ENCODE measurements at regions not wholly inside any gene's neighbourhood (a gene's known extent, or its start where the extent isn't known, plus 50 kb on each side); places are given as distances from the start of the nearest gene placed in this dataset.

DNA sequence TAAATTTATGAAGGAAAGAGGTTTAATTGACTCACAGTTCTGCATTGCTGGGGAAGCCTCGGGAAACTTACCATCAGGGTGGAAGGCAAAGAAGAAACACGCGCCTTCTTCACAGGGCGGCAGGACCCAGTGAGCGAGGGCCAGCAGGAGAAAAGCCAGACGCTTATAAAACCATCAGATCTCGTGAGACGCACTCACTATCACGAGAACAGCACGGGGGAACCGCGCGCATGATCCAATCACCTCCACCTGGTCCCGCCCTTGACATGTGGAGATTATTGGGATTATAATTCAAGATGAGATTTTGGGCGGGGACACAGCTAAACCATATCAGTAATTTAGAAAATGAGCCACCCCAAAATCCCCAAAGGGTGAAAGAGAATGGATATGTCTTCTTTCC, 187.1 kb downstream of the RAP2A start:
- ATAC-seq = no peak
- no peak for DNase-seq
- intact Hi-C loops (cut with micrococcal nuclease) = no loop called here

DNA sequence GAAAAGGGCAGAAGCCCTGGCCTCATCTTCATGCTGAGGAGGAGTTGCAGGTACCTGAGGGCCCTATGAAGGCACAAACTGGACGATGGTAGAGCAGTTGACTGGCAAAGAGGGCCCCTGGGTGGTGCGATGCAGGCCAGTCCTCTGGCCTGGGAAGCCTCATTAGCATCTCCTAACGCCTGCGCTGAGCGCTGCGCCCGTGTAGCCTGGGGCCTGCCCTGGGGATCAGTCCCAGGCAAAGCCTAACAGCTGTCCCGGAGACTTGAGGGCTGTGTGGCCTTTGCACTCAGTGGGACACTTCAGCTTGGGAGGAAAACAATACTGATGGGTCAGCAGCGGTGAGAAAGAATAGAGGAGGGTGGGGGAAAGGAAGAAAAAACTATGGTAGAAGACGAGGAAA, 187.7 kb downstream of the RAP2A start:
- intact Hi-C loops (cut with micrococcal nuclease) = no loop called here
- DNase-seq = no peak
- no peak for ATAC-seq

DNA sequence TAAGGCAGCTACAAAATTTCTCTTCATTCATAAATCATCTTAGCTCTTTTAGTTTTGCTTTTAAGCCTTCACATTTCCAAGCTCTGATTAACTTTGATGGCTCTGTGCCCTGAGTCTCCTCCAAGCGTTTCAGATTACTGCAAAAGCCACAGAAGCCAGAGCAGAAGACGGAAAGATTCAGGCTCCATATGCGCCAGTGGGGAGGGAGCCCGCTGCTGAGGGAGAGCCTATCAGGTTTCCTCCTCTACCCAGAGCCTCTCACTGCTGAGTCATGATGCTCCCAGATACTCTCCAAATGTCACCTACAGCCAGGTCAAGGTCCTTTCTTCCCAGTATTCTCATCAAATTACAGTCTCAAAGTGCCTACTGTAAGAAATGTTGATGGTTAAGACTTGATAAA, 193.6 kb downstream of the RAP2A start:
- DNase-seq (peak; percentile 54), ATAC-seq (peak; percentile 90)
- intact Hi-C loops (cut with micrococcal nuclease) = no loop called here

DNA sequence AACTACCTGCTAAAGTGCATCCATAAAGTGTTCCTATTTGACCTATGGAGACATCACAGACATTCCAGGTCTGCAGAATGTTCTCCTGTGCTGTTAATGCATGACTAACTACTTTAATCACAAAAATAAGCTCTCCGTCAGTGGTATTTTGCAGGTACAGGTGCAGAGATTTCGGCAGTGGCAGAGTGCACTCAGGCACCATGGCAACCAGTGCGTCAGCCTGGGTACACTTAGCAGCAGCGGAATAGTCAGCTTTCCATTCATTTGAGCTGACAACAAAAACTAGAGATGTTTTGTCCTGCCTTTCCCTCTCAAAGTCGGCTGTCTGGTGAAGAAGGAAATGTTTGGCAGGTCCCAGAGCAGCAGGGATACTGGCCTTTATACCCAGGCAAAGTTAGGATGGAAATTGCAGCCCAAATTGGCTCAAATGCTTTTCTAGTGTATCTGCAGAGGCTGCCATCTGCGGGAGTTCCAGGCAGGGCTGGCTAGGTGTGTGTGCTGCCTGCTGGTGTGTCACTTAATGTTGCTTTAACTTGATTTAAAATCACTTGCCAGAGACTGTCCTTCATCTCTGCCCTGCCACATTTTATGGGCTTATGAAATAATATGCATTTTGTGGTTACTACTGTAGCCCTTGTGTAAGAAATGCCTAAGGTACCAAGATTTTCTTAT, 195.8 kb downstream of the RAP2A start:
- DNase-seq (no peak), ATAC-seq (no peak)
- intact Hi-C loops (cut with micrococcal nuclease) = no loop called here

DNA sequence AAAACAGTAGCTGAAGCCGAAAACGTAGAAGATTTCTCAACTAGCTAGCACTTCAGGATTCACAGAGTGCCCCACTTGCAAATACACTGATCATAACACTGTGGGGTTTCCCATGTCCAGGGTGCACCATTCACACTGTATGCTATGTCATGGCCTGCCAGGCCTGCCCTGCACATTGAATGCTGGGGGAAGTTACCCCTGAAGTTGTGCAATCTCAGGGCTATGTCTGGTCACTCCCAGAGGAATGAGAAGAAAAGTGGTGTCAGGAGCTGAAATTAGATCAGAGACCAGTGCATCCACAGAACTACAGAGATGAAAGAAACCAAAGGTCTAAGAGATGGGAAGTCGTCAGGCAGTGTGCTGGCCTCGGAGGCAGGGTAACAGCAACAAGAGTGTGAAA, 196.8 kb downstream of the RAP2A start:
- no peak for ATAC-seq
- no peak for DNase-seq
- intact Hi-C loops (cut with micrococcal nuclease) = no loop called here

DNA sequence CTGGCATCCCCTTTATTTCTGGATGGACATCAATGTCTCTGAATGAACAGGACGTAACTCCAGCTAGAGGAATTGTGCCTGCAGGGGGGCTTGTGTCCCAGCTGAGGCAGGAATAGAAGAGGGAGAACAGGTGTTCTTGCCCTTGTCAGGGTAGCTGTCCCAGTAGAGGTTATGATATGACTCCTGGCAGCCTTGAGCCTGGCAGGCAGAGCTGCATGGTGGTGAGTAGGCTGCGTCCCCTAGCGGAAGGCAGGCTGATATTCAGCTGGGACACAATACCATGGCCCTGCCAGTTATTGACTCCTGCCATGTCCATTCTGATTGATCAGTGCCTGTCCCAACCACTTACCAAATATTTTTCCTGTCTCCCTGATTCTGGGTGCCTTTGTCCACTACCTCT, 197.2 kb downstream of the RAP2A start:
- ATAC-seq (no peak), DNase-seq (no peak)
- intact Hi-C loops (cut with micrococcal nuclease) = no loop called here

DNA sequence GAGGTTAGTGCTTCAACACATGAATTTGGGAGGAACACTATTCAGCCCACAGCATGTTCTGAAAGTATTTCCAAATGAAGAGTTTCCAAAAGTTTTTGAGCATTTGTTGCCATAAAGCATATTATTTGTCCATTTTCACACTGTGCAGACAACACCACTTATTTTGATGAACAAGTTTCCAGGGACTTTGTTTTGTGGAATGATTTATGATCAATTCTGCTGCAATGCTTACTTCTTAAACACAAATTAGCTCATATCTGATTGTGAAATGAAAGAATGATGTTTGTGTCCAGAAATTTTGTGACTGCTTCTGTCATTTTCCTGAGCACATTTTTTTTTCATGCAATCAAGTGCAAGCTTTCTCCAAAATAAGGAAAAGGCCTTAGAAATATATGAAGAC, 205.3 kb downstream of the RAP2A start:
- intact Hi-C loops (cut with micrococcal nuclease) = no loop called here
- ATAC-seq = no peak

DNA sequence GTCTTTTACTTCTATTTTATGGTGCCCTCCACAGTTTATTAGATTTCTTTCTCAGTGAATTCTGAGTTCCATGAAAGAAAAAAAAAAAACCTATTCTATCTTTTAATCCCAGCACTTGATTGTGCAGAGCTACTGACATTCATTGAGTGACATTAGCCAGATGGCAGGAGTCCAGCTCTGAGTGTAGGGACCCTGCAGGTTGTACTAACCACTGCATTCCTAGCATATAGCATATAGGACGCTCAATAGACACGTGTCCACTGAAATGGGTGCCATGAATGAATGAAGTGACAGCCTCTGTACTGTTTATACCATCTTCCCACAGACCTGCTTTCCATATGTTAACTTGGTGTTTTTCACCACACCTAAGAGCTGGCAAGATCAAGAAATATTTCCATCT, 206.3 kb downstream of the RAP2A start:
- intact Hi-C loops (cut with micrococcal nuclease) = no loop called here
- ATAC-seq = no peak
- no peak for DNase-seq

More for the DNA sequence above, 205.3 kb downstream of the RAP2A start:
- no peak for DNase-seq

DNA sequence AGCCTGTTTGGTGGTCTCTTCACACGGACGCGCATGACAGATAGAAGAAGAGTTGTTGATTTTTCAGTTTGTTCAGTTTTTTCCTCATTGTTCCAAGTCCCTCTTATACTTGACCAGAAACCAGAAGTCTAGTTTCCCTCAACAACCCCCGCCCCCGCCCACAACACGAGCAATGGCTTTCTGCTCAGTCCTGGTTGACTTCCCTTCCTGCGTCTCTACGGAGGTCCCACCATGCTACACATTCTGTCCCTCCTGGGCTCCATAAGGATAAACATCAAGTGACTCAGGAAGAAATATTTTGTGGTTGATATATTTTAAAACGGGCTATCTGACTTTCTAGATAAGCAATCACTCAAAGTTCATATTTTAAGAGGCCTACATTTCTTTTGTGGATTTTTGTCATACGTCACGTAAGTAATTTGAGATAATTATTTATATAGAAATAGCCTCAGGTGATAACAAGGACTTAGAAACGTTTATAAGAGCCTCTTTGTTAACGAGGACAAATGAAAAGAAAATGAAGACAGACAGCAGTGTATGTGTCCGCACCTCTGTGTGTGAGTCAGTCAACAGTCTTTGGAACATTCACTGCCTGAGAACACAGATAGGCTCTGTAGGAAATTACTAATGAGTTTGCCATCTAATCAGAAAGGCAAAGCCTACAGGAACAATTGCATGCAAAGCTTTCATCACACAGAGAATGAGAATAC, 214.4 kb downstream of the RAP2A start:
- no peak for DNase-seq
- intact Hi-C loops (cut with micrococcal nuclease) = no loop called here
- ATAC-seq = no peak

DNA sequence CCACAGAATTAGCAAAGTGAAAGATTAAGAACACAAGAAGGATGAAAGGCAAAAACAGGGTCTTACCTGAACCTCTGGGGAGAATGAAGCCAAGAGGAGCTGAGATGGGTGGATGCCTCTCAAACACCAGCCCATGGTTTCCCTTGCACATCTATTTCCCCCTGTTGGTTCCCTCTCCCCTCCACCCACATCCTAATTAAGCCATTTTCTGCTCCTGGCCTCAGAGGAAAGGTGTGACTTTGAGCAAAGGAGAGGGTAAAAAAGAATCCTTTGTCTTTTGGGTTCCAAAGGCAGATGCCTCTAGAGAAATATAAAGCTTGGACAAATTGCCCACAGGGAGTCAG, 214.9 kb downstream of the RAP2A start:
- ATAC-seq = no peak
- no peak for DNase-seq
- intact Hi-C loops (cut with micrococcal nuclease) = no loop called here

DNA sequence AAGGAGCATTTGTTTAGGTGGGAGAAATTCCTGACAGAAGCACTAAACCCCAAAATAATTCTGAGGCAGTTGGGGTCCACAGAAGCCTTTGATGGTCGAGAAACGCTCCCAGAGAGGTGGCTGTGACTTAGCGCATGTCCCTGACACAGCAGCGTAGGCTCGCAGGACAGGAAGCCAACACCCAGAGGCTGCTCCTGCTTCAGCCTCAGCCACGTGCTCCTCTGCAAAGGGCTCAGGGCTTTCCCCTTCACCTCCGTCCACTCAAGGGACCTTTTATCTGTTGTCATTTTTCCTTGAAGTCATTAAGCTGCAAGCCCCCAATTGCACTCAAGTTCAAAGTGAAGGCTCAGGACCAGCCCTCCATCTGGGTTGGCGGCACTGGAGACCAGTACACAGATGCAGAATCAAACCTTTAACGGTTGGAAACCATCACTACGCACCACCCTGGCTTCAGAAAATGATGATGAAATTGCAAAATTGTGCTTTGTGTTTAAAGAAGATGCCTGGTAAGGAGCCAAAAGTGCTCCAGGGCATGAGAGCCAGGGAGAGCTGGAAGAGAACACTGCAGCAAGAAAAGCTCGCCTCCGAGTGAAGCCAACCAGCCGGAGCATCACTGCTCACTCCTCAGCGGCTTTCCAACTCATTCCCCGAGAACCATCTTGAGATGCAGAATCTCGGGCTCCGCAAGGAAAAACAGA, 219.6 kb downstream of the RAP2A start:
- intact Hi-C loops (cut with micrococcal nuclease) = no loop called here
- DNase-seq = no peak
- no peak for ATAC-seq

DNA sequence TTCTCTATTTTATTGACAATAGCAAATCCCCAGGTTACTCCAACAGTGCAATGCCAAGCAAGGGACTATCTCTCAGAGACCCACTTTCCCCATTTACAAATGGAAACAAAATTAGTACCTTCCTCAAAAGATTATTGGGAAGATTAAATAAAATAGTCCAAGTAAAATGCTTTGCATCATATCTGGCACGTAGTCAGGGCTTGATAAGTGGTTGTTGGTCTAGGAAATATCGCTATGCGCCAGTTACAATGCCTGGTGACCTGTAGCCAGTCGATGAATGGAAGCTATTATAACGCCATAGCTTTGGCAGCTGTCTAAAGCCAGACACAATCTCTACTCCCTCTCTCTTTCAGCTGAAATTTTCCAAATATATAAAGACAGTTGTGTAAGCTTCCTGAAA, 220.3 kb downstream of the RAP2A start:
- no peak for DNase-seq
- intact Hi-C loops (cut with micrococcal nuclease) = no loop called here

DNA sequence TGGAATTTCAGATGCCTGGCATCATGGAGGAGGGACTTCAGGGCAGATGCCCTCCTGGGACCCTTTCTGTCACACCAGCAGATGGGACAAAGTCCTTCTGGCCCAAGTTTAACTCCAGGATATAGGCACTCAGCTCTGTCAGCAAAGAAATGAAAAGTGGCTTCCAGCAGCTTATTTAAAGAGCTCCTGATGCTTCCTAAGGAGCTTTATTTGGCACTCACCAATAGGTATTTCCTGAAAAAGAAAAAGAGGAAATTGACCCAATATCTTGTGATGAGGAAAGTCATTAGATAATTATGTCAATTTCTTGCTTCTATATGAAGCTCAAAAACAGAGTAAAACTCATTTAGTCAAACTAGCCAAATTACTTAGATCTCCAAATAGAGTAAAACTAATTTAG, 224.6 kb downstream of the RAP2A start:
- ATAC-seq (no peak), DNase-seq (no peak)
- intact Hi-C loops (cut with micrococcal nuclease) = no loop called here

More for the DNA sequence above, 220.3 kb downstream of the RAP2A start:
- ATAC-seq = no peak

DNA sequence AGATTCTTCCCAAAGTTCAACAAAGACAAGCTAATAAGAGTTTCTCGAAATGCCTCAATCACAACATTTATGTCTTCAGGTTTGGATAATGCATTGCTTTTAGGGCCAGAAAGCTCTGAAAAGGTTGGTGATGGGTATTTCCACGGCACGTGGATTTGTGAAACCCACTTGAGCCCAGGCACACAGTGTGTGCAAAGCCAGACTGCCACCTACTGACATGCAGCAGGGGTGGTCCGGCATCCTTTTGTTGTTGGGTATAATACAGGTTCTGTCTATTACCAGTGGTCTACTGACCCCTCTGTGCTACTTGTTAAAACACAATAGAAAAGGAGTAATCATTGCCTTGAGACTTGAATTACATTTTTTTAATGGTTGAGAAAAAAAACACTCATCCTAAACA, 225.6 kb downstream of the RAP2A start:
- DNase-seq (no peak), ATAC-seq (peak; percentile 59)
- intact Hi-C loops (cut with micrococcal nuclease) = no loop called here

DNA sequence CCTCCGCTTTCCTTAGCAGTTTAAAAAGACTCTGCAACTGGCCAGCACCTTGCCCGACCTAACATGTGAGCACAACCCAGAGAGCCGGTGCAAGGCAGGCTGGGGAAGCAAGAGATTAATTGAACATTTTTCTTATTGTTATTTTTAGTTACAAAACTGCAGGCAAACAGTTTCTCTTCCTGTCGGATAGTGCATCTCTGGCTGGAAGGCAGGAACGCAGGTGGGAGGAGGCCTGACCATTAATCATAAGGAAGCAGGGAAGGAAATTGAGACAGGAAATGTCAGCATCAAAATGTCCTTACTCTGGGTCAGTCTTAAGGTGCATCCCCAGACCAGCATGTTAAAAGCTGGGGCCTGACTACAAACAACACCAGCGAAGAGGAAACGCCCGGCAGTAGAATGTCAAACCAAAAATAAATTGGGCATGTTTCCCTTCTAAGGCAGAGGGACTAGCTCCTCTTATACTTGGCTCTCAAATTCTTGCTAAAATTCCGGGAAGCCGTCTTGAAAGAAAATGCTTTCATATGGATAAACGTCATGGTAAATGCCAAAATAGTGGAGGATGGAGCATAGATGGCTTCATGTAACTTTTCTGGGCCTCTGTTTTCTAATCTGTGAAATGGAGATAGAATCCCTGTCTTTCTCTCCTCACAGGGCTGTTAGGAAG, 226.8 kb downstream of the RAP2A start:
- DNase-seq (no peak), ATAC-seq (peak; percentile 55)
- intact Hi-C loops (cut with micrococcal nuclease) = no loop called here

DNA sequence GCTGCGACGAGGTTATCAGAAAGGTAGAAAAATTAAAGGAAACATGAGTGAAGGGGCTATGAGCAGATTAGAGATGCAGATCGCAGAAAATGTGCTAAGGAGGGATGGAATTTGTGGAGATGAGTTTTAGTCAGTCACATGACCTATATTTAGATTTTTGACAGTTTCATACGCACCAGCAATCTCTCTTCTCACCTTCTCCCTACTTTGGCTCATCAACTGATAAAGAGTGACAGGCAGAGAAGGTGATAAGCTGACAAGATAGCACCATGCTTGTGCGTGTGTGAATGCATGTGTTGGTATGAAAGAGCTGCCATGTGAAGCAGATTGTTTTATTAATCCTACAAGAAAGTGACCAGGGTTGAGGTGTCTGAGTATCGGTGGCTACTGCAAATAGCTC, 252.6 kb downstream of the RAP2A start:
- intact Hi-C loops (cut with micrococcal nuclease) = no loop called here
- ATAC-seq = no peak
- DNase-seq = no peak

DNA sequence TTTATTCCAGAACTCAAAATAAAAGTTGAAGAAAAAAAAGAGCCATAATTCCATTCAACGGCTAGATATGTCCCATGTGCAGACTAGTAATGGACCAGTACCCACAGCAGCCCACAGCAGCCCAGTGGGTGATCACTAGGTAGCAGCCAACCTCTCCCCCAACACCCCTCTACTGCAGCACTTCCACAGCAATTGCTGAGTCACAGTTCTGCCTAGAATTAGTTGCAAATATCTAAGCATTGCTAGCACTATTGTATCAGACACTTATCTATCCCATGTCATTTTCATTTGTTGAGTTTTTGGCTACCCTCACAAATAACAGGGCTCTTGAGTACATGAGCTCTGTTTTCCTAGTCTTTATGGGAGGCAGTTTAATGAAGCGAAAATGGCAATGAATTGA, 258.7 kb downstream of the RAP2A start:
- ATAC-seq (no peak), DNase-seq (no peak)
- intact Hi-C loops (cut with micrococcal nuclease) = no loop called here

DNA sequence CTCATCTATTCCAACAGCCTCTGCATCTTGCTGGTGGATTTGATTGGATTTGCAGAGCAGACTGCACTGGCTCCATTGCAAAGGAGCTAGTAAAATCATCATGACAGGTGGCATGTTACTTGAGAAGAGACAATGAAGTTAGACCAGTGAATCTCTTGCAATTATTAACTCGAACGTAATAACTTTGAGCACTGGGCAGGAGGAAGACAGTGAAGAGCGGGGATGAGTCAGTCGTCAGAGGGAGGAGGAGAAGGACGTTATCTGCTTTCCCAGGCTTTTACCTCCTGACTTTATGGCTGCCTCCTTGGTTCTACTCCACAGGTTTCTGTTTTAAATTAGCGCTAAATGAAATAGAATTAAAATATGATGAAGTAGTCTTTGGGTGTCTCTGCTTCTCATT, 257.8 kb upstream of the IPO5 start:
- no peak for DNase-seq
- ATAC-seq = no peak
- intact Hi-C loops (cut with micrococcal nuclease) = no loop called here

DNA sequence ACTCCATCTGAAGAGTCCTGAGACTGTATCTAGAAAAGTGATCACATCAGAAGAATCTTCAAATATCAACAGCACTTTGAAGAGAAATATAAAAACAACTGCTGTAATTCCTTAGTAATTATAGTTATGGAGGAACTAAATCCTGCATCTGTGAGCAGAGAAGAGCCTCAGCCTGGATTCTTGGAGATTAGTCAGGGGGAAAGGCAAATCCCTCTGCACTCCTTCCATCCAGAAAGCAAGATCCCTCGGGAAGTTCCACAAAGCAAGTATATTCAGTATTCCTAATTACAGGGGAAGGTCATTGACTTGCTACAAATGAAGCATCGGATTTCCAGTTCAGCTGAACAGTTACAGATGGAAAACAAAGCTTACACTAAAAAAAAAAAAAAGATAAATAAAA, 256.6 kb upstream of the IPO5 start:
- no peak for DNase-seq
- intact Hi-C loops (cut with micrococcal nuclease) = no loop called here
- no peak for ATAC-seq

DNA sequence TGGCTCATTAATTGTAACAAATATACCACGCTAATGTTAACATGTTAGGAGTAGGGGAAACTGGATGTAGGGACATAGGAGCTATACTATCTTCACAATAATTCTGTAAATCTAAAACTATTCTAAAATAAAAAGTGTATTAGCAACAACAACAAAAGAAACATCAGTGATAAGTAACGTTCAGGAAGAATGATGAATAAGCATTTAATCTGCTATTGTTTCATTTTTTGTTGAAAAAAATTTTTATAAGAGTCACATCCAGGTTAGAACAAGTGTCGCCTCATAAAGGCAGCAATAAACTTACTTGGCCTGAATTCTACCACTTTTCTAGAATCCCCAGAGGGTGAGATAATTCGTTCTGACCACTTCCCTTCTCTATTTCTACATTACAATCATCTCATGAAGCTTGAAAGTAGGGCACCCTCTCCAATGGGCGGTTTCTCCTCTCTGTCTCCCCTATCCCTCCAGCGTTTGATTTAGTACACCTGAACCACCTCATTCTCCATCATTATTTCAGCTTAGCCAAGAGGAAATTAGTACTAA, 253.1 kb upstream of the IPO5 start:
- ATAC-seq = no peak
- intact Hi-C loops (cut with micrococcal nuclease) = no loop called here
- no peak for DNase-seq

All from left ventricle myocardium superior (tissue), 1 donor.